GM12892 (cell line): ENCODE measurements at regions not wholly inside any gene's neighbourhood (a gene's known extent, or its start where the extent isn't known, plus 50 kb on each side); places are given as distances from the start of the nearest gene placed in this dataset.

Experiments used
- POLR2AphosphoS5 ChIP-seq: IDR thresholded peaks from 2 replicates; pipeline ENCODE4 v1.6.1; 2011; ENCODE audit warnings: low read depth, low read length, control low read depth
- TAF1 ChIP-seq: IDR thresholded peaks from 2 replicates; pipeline ENCODE4 v1.6.1; 2011; ENCODE audit warnings: low read depth, mild to moderate bottlenecking, control low read depth, low read length, borderline replicate concordance

DNA sequence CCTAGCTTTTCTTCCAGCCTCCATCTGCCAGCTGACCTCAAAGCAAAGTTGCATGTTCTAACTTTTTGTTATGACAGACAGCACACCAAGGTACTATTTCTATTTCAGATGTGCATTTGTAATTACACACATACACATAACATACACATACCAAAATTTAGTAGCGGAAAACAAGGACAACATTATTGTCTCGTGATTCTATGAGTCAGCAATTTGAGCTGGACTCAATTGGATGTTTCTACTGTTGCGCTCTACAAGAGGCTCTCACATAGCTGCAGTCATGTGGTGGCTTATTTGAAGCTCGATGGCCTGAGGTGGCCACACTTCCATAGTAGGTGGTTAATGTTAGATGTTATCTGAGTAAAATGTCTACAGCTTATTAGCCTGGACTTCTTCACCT is 1010.1 kb upstream of the B3GALT2 start:
- no peak for TF ChIP-seq TAF1
- TF ChIP-seq POLR2AphosphoS5 = no peak
